ENCODE measurements at regions not wholly inside any gene's neighbourhood (a gene's known extent, or its start where the extent isn't known, plus 50 kb on each side); places are given as distances from the start of the nearest gene placed in this dataset.

DNA sequence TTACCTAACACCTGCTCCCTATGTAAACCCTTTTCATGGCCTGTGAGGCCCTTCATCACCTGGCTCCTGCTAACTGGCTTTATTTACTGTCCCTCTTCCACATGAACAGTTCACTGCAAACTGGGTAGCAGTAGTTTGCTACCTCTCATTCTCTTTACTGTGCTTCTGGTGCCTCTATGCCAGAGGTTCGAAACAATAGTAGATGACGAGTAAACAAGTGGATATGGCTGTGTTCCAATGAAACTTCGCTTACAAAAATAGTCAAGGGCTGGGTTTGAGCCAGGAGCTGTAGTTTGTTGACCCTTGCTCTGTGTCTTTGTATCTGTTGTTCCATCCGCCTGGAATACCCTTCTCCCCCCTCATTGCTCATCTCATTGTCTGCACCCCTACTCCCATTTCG lies 233.6 kb upstream of the RMST start:
- DNase-seq (ENCODE audit: low read depth in 1 of 2, low spot score in 1 of 2), result no peak
- TF ChIP-seq, protein P1, sequence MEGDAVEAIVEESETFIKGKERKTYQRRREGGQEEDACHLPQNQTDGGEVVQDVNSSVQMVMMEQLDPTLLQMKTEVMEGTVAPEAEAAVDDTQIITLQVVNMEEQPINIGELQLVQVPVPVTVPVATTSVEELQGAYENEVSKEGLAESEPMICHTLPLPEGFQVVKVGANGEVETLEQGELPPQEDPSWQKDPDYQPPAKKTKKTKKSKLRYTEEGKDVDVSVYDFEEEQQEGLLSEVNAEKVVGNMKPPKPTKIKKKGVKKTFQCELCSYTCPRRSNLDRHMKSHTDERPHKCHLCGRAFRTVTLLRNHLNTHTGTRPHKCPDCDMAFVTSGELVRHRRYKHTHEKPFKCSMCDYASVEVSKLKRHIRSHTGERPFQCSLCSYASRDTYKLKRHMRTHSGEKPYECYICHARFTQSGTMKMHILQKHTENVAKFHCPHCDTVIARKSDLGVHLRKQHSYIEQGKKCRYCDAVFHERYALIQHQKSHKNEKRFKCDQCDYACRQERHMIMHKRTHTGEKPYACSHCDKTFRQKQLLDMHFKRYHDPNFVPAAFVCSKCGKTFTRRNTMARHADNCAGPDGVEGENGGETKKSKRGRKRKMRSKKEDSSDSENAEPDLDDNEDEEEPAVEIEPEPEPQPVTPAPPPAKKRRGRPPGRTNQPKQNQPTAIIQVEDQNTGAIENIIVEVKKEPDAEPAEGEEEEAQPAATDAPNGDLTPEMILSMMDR (IDR thresholded peaks at IDR 0.05; ENCODE audit: insufficient read depth, low read length), result no peak
- TF ChIP-seq POLR2AphosphoS5 (IDR thresholded peaks at IDR 0.05; ENCODE audit: low read depth), result no peak
- no peak for TF ChIP-seq REST (IDR thresholded peaks at IDR 0.05; ENCODE audit: insufficient replicate concordance, low read depth)
- TF ChIP-seq GABPA (IDR thresholded peaks at IDR 0.05; ENCODE audit: low read depth), result no peak
- no peak for TF ChIP-seq SPI1 (IDR thresholded peaks at IDR 0.05; ENCODE audit: borderline replicate concordance, low read depth)
- H3K27me3 ChIP-seq (ENCODE audit: insufficient read depth, poor library complexity, severe bottlenecking), result no peaks in the 10 kb centered on the region
- H3K27ac ChIP-seq (replicated peaks), result no peak overlapping the region
- H3K4me3 ChIP-seq (replicated peaks; ENCODE audit: insufficient read depth, low read length), result no peak overlapping the region

GRCh38 chr12:97235102-97235501 lies 227.5 kb upstream of the RMST start:
- Histone ChIP-seq H3K27me3 (ENCODE audit: insufficient read depth, poor library complexity, severe bottlenecking) (no peaks in the 10 kb centered on the region), H3K4me3 (replicated peaks; ENCODE audit: insufficient read depth, low read length) (no peak overlapping the region), H3K27ac (replicated peaks) (no peak overlapping the region)
- TF ChIP-seq GABPA (IDR thresholded peaks at IDR 0.05; ENCODE audit: low read depth) (no peak), POLR2AphosphoS5 (IDR thresholded peaks at IDR 0.05; ENCODE audit: low read depth) (no peak)
- no peak for DNase-seq (ENCODE audit: low read depth in 1 of 2, low spot score in 1 of 2)

- TF ChIP-seq, protein P1 (IDR thresholded peaks at IDR 0.05; ENCODE audit: insufficient read depth, low read length), result no peak
- no peak for TF ChIP-seq POLR2AphosphoS5 (IDR thresholded peaks at IDR 0.05; ENCODE audit: low read depth)
- no peak for TF ChIP-seq REST (IDR thresholded peaks at IDR 0.05; ENCODE audit: insufficient replicate concordance, low read depth)
- no peak for TF ChIP-seq GABPA (IDR thresholded peaks at IDR 0.05; ENCODE audit: low read depth)
- no peak for TF ChIP-seq SPI1 (IDR thresholded peaks at IDR 0.05; ENCODE audit: borderline replicate concordance, low read depth)
- DNase-seq (ENCODE audit: low read depth in 1 of 2, low spot score in 1 of 2), result no peak
- Histone ChIP-seq H3K27ac (replicated peaks) (no peak overlapping the region), H3K4me3 (replicated peaks; ENCODE audit: insufficient read depth, low read length) (no peak overlapping the region), H3K27me3 (ENCODE audit: insufficient read depth, poor library complexity, severe bottlenecking) (no peaks in the 10 kb centered on the region)
Observed at GRCh38 chr12:97246368-97246767, 216.2 kb upstream of the RMST start.

- Histone ChIP-seq H3K4me3 (replicated peaks; ENCODE audit: insufficient read depth, low read length) (no peak overlapping the region), H3K27ac (replicated peaks) (no peak overlapping the region), H3K27me3 (ENCODE audit: insufficient read depth, poor library complexity, severe bottlenecking) (no peaks in the 10 kb centered on the region)
- TF ChIP-seq, protein P1 (IDR thresholded peaks at IDR 0.05; ENCODE audit: insufficient read depth, low read length), result no peak
- TF ChIP-seq GABPA (IDR thresholded peaks at IDR 0.05; ENCODE audit: low read depth) (no peak), REST (IDR thresholded peaks at IDR 0.05; ENCODE audit: insufficient replicate concordance, low read depth) (no peak), SPI1 (IDR thresholded peaks at IDR 0.05; ENCODE audit: borderline replicate concordance, low read depth) (no peak), POLR2AphosphoS5 (IDR thresholded peaks at IDR 0.05; ENCODE audit: low read depth) (no peak)
- no peak for DNase-seq (ENCODE audit: low read depth in 1 of 2, low spot score in 1 of 2)
Observed at GRCh38 chr12:97250483-97250882, 212.1 kb upstream of the RMST start.
